ENCODE measurements at regions not wholly inside any gene's neighbourhood (a gene's known extent, or its start where the extent isn't known, plus 50 kb on each side); places are given as distances from the start of the nearest gene placed in this dataset.

DNA sequence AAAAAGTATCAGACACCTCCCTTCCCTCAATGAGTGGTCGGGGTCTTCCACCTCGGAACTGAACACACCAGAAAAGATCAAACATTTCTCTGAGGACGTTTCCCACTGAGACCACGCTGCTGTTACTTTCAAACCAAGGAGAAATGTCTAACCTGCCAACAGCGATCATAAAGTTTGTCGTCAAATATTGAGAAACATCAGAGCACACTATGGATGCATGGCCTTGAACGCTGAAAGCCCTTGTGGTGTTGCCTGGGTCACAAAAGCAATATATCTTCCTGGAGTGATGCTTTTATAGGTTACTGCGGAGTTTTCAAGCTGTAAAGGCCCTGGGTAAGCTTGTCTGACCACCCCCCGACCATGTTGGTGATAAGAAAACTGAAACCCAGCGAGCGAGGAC, 70.2 kb upstream of the ID2 start:
- TF ChIP-seq, protein P1, sequence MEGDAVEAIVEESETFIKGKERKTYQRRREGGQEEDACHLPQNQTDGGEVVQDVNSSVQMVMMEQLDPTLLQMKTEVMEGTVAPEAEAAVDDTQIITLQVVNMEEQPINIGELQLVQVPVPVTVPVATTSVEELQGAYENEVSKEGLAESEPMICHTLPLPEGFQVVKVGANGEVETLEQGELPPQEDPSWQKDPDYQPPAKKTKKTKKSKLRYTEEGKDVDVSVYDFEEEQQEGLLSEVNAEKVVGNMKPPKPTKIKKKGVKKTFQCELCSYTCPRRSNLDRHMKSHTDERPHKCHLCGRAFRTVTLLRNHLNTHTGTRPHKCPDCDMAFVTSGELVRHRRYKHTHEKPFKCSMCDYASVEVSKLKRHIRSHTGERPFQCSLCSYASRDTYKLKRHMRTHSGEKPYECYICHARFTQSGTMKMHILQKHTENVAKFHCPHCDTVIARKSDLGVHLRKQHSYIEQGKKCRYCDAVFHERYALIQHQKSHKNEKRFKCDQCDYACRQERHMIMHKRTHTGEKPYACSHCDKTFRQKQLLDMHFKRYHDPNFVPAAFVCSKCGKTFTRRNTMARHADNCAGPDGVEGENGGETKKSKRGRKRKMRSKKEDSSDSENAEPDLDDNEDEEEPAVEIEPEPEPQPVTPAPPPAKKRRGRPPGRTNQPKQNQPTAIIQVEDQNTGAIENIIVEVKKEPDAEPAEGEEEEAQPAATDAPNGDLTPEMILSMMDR (IDR thresholded peaks at IDR 0.05; ENCODE audit: low read depth, low read length): no peak
- TF ChIP-seq POLR2A (IDR thresholded peaks at IDR 0.05; ENCODE audit: extremely low read depth, insufficient read length): no peak
- TF ChIP-seq, protein P2, sequence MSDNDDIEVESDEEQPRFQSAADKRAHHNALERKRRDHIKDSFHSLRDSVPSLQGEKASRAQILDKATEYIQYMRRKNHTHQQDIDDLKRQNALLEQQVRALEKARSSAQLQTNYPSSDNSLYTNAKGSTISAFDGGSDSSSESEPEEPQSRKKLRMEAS (IDR thresholded peaks at IDR 0.05; ENCODE audit: low read depth, low read length): no peak

Data from NB4 (cell line).